OCI-M1 (cell line): ENCODE measurements at regions not wholly inside any gene's neighbourhood (a gene's known extent, or its start where the extent isn't known, plus 50 kb on each side); places are given as distances from the start of the nearest gene placed in this dataset.
"Not testable (repeated sequence)": the region's sequence is repeated elsewhere in the genome, so short reads cannot be mapped to it uniquely, and the experiment has no call there.

Experiments used
- DNase-seq: peaks from one replicate; lab custom pipeline; 2025; lab: John Stamatoyannopoulos, UW

GRCh38 chr21:27570306-27570868 lies 603.5 kb upstream of the ADAMTS5 start:
- DNase-seq: no peak

DNA sequence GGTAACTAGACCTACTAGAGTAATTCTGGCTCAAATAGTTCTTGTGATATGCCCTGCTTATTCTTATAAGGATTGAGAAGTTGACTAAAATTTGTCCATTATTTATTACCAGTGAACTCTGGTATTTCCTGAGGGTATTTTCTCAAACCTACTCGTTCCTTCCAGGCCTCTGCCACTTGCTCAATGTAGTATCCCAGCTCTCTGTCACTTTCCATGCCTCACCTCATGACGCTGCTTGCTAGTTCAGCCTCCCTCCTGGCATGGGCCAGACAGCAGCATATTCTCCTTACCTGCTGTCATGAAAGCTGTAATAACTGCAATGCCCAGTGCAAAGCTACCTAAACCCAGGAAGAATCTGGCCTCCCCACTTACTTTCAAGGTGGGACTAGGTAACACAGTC lies 602.9 kb upstream of the ADAMTS5 start:
- DNase-seq: no peak

GRCh38 chr21:27569091-27569490 lies 602.2 kb upstream of the ADAMTS5 start:
- no peak for DNase-seq

DNA sequence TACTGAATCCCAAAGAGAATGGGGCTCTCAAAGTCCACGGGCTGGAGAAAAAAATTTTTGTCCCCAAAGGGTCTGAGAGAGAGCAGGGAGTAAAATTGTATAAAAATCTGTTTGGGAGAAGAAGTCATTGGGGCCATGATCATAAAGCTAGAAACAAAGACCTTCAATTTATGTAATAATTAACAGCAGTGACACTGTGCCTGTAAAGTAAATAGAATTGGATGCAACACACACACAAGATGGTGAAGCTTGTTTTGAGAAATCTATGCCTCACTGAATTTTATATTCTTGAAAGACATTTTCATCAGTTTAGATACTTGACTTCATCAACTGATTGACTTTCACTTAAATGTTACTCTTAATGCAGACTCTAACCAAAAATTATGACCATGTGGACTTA lies 600.5 kb upstream of the ADAMTS5 start:
- DNase-seq: no peak

DNA sequence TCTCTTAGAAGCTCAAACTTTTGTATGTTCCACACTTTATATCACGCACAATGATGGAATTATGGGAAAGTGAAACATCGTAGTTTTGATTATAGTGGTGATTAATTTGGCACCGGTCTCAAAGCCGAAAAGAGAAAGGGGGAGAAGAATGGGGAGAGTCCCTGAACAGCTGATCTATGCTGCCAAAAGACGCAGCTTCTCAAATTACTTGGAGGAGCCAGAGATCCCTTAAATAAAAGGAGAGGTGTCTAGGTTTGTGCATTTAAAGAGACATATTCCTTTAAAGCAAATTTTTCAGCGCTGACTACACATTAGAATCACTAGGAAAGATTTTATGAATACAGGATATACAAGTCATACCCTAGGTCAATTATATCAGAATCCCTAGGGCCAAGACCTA lies 599.6 kb upstream of the ADAMTS5 start:
- no peak for DNase-seq

DNA sequence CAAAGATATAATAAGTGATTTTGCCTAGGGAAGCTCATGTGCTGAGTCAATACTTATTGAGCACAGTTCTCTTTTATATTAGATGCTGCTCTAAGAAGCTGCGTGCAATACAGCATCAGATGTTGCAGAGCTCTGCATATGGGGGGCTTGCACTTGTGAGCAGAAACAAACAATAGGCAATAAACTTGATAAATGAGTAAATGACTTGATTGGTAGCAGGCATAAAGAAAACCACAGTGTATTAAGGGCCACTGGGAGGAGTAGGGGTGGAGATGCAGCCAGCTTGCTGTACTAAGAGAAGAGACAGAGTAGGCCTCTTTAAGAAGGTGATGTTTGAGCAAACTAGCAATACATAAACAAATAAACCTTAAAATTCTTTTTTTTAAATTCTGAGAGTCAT lies 598.5 kb upstream of the ADAMTS5 start:
- no peak for DNase-seq

GRCh38 chr21:27564684-27565301 lies 597.9 kb upstream of the ADAMTS5 start:
- peak; percentile 69 for DNase-seq

GRCh38 chr21:27562303-27562702 lies 595.4 kb upstream of the ADAMTS5 start:
- DNase-seq: no peak

GRCh38 chr21:27561116-27561515 lies 594.2 kb upstream of the ADAMTS5 start:
- no peak for DNase-seq

GRCh38 chr21:27557356-27557755 lies 590.5 kb upstream of the ADAMTS5 start:
- DNase-seq: no peak

DNA sequence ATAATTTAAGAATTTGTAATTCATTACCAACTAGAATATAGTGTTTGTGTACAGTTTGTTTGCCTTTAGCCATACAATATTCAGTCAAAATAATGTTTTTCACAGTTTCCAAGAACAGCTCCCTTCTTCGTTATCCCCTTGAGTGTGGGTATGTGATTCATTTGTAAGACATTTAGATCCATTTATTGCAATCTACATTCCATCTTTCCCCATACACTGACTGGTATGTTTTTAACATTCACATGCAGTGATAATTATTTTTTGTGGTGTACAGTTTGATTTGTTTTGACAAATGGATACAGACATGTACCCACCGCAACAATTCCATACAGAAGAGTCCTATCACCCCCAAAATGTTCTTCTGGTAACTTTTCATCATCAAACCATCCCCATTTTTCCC lies 589.1 kb upstream of the ADAMTS5 start:
- DNase-seq: no peak

GRCh38 chr21:27550287-27550686 lies 583.4 kb upstream of the ADAMTS5 start:
- no peak for DNase-seq

DNA sequence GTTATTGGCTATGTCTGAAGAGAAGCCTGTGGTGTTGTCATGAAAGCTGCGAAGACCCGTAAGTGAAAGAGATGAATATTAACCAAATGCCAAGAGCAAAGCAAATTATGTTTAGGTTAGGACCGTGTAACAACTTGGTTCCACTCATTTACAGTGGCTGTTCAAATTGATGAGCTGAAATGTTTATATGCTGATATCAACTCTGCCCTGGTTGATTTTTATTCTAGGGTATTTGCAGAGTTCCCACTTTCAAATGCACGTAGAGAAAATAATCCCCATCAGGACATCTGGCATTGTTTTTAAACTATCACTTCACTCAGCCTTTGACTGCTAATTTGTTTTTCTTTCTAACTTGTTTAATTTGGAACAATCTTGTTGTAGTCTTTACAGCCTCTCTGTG lies 581.6 kb upstream of the ADAMTS5 start:
- no peak for DNase-seq

DNA sequence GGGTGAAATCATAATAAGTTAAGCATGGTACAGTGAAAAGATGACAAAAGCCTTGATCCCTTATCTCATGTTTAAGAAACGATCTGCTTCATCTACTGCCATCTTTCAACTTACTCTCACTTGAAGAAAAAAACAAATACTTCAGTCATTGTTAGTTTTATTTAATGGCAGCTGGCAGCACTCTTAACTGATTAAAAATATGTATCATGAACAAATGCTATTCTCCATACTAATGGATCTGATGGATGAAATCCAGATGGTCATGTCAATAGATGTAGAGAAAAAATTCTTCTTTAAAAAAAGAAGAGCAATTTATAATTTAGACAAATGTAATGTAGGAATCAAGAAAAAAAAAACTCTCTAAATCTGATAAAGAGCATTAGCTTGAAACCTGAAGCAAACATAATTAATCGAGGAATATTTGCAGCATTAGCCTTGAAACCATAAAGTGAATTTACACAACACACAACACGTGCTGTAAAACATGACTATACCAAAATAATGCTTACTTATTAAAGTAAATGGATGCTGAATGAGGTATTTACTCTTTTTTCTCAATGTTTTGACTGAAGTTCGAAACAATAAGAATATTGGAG lies 579.0 kb upstream of the ADAMTS5 start:
- no peak for DNase-seq

DNA sequence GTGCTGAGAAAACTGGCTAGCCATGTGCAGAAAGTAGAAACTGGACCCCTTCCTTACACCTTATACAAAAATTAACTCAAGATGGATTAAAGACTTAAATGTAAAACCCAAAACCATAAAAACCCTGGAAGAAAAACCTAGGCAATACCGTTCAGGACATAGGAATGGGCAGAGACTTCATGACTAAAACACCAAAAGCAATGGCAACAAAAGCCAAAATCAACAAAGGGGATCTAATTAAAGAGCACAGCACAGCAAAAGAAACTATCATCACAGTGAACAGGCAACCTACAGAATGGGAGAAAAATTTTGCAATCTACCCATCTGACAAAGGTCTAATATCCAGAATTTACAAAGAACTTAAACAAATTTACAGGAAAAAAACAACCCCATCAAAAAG lies 575.2 kb upstream of the ADAMTS5 start:
- DNase-seq: not testable (repeated sequence)

GRCh38 chr21:27536319-27536718 lies 569.4 kb upstream of the ADAMTS5 start:
- DNase-seq: no peak

DNA sequence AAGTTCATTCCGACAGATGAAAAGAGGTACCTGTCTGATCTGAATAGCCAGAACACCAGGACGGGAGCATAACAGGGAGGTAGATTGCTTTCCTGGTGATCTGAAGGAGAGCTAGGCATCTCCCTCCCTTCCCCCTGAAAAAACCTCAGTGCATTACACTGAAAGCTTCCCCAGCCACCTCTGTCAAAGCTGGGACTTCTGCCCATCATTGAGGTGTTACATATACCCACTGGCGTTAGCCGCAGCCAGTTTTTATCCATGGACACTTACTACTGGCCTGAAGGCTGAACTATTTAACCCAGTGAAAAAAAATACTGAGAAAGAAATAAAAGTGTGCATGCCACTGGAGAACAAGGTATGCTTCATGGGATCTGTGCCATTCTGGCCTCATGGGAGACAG lies 568.3 kb upstream of the ADAMTS5 start:
- no peak for DNase-seq

GRCh38 chr21:27534206-27534605 lies 567.3 kb upstream of the ADAMTS5 start:
- no peak for DNase-seq

- DNase-seq: no peak
These were observed 565.2 kb upstream of the ADAMTS5 start for GRCh38 chr21:27532076-27532475.

GRCh38 chr21:27528697-27529096 lies 561.8 kb upstream of the ADAMTS5 start:
- no peak for DNase-seq

DNA sequence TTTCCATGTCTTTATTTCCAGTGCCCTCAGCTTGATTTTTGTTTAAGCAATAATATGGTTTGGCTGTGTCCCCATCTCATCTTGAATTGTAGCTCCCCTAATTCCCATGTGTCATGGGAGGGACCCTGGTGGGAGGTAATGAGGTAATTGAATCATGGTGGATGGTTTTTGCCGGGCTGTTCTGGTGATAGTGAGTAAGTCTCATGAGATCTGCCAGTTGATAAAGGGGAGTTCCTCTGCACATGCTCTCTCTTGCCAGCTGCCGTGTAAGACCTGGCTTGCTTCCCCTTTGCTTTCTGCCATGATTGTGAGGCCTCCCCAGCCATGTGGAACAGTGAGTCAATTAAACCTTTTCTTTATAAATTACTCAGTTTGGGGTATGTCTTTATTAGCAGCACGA lies 559.6 kb upstream of the ADAMTS5 start:
- no peak for DNase-seq

DNA sequence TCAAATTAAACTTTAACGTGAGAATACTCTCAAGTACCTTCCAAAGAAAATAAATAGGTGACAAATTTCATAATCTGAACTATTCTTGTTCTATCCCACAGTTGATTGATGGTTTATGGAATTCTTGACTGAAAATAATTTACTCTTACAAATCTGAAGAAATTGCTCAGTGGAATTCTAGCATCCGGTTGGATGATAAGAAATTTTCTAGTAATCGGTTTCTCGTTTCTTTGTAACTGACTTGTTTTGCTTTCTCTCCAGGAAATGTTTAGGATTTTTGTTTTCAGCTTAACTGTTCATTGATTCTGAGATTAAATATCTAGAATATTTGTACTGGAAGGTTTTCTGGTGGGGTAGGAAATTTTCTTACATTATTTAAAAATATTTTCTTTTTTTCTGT lies 558.9 kb upstream of the ADAMTS5 start:
- no peak for DNase-seq

DNA sequence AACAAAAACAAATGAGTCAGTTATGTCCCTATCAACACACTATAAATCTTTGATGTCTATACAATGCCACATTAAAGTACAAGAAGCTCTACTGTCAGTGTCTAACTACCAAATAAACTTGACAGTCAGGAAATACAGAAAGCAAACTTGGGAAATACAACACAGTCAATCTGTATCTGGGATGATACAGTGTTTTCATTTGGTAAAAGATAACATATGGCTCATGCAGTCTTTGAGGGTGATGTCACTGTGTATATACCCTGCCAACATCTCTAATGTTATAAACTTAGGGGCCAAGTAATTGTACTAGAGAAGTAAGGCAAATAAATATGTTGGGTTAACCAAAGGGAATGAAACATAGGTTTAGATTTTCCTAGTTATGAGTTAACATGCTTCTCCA lies 552.5 kb upstream of the ADAMTS5 start:
- DNase-seq: no peak

DNA sequence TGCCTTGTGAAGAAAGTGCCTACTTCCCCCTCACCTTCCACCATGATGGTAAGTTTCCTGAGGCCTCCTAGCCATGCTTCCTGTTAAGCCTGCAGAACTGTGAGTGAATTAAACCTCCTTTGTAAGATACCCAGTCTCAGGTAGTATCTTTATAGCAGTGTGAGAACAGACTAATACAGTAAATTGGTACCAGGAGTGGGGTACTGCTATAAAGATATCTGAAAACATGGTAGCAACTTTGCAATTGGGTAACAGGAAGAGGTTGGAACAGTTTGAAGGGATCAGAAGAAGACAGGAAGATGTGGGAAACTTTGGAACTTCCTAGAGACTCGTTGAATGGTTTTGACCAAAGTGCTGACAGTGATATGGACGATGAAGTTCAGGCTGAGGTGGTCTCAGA lies 550.3 kb upstream of the ADAMTS5 start:
- DNase-seq: not testable (repeated sequence)
